CD4-positive, alpha-beta T cell (primary cell): ENCODE measurements at regions not wholly inside any gene's neighbourhood (a gene's known extent, or its start where the extent isn't known, plus 50 kb on each side); places are given as distances from the start of the nearest gene placed in this dataset.

ENCODE experiments used
- ATAC-seq: fragments of 200-7000 bp; cut with Tn5 transposase; one replicate; pipeline ENCODE4 v1.10.0; 2022; ENCODE audit warnings: mild to moderate bottlenecking; ENCODE audit not compliant: poor library complexity
- CTCF ChIA-PET: fragments of 350-600 bp; sonication (Branson Sonifier 250); formaldehyde crosslinking; loops from one replicate; lab custom pipeline; 2021; ENCODE audit warnings: antibody characterized with exemption, inconsistent platforms; lab: Charles Lee
- POLR2A ChIA-PET: fragments of 350-600 bp; sonication (Branson Sonifier 250); formaldehyde crosslinking; loops from one replicate; lab custom pipeline; 2021; ENCODE audit warnings: antibody characterized with exemption, inconsistent platforms; lab: Charles Lee
- DNase-seq, 14 experiments: peaks; one replicate each; pipeline ENCODE4 v3.0.0-alpha.2; 2013 to 2020; ENCODE audit warnings: mixed read lengths in 2 of 14
- H3K27ac ChIP-seq, 2 donors: one replicate each; pipeline versions ENCODE4 v1.5.1 to v1.7.0; 2013; ENCODE audit warnings: low read length in 2 of 2, low read depth in 1 of 2, mild to moderate bottlenecking in 1 of 2
- H3K27me3 ChIP-seq, 2 experiments: 1 replicate in 1 of 2; 2 replicates in 1 of 2; pipeline versions ENCODE4 v1.6.1 to v1.7.0; 2013; ENCODE audit warnings: low read length in 2 of 2, control low read depth in 1 of 2, mild to moderate bottlenecking in 1 of 2, moderate library complexity in 1 of 2; ENCODE audit not compliant: insufficient read depth in 2 of 2, control insufficient read depth in 1 of 2
- H3K36me3 ChIP-seq: one replicate; pipeline ENCODE4 v1.6.1; 2013; ENCODE audit warnings: low read length, control low read depth; ENCODE audit not compliant: insufficient read depth
- H3K4me1 ChIP-seq: one replicate; pipeline ENCODE4 v1.6.1; 2013; ENCODE audit warnings: low read length, control low read depth; ENCODE audit not compliant: insufficient read depth
- H3K4me3 ChIP-seq: one replicate; pipeline ENCODE4 v1.5.1; 2013; ENCODE audit warnings: mild to moderate bottlenecking, low read length, moderate library complexity
- H3K9me3 ChIP-seq, 2 experiments: 1 replicate in 1 of 2; 2 replicates in 1 of 2; pipeline versions ENCODE4 v1.6.1 to v1.7.0; 2013; ENCODE audit warnings: low read length in 2 of 2, mild to moderate bottlenecking in 2 of 2, control low read depth in 1 of 2, moderate library complexity in 1 of 2; ENCODE audit not compliant: control insufficient read depth in 1 of 2, insufficient read depth in 1 of 2
- H3K27ac Mint-ChIP-seq: one replicate; pipeline ENCODE4 v1.8.0; 2020; ENCODE audit warnings: mixed read lengths
- H3K27me3 Mint-ChIP-seq: one replicate; pipeline ENCODE4 v1.8.0; 2021; ENCODE audit warnings: mixed read lengths
- H3K36me3 Mint-ChIP-seq: one replicate; pipeline ENCODE4 v1.8.0; 2021; ENCODE audit warnings: low read depth, mixed read lengths
- H3K4me1 Mint-ChIP-seq: one replicate; pipeline ENCODE4 v1.8.0; 2021; ENCODE audit warnings: low read depth, mixed read lengths
- H3K4me3 Mint-ChIP-seq: one replicate; pipeline ENCODE4 v1.8.0; 2020; ENCODE audit warnings: mild to moderate bottlenecking, mixed read lengths
- H3K9me3 Mint-ChIP-seq: one replicate; pipeline ENCODE4 v1.8.0; 2020; ENCODE audit warnings: mixed read lengths
- CTCF ChIP-seq: fragments of 200-600 bp; IDR thresholded peaks from one replicate; pipeline ENCODE4 v1.8.0; 2022; ENCODE audit warnings: antibody characterized with exemption, mild to moderate bottlenecking
- intact Hi-C, 2 experiments: fragments of 100-400 bp; cut with DNase I in 1 of 2; cut with micrococcal nuclease in 1 of 2; formaldehyde crosslinking; loops; one replicate each; pipeline versions ENCODE4 v1.15.1 to v1.9.0; 2023 to 2025; cut with DNase I, micrococcal nuclease

DNA sequence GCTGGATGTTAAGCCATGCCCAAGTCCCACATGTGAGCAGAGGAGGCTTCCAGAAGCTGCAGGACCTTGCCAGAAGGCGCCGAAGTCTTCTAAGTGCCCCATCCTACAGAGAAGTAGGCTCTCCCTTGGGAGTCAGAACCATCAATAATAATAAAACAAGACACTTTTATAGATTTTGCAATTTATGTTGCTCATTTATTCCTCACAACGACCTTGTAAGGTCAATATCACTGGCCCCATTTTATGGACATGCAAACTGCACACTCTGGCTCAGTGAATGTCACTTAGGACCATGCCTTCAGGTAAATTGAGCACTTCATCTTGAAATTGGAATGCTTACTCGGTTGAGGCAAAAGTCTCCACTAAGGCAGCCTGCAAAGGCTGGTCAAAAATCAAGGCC is 170.4 kb downstream of the BCOR start:
- no peak overlapping the region for H3K27ac Mint-ChIP-seq
- Histone ChIP-seq H3K4me1 (no peaks in the 10 kb centered on the region), H3K4me3 (no peak overlapping the region), H3K36me3 (no peaks in the 10 kb centered on the region), H3K27ac (no peak overlapping the region), H3K27me3 (no peaks in the 10 kb centered on the region), H3K9me3 (no peaks in the 10 kb centered on the region)
- H3K4me3 Mint-ChIP-seq: no peak overlapping the region
- intact Hi-C loops: no loop called here
- ChIA-PET POLR2A (no interaction called here), CTCF (no interaction called here)
- H3K36me3 Mint-ChIP-seq: no peaks in the 10 kb centered on the region
- ATAC-seq: no peak
- DNase-seq: no peak
- no peaks in the 10 kb centered on the region for H3K27me3 Mint-ChIP-seq
- no peaks in the 10 kb centered on the region for H3K4me1 Mint-ChIP-seq
- no peaks in the 10 kb centered on the region for H3K9me3 Mint-ChIP-seq
- TF ChIP-seq CTCF: no peak

GRCh38 chrX:39928704-39929378 is 168.9 kb downstream of the BCOR start:
- POLR2A ChIA-PET: no interaction called here
- no peaks in the 10 kb centered on the region for H3K36me3 Mint-ChIP-seq
- H3K27me3 ChIP-seq: no peaks in the 10 kb centered on the region
- H3K27ac Mint-ChIP-seq: no peak overlapping the region
- no peaks in the 10 kb centered on the region for H3K36me3 ChIP-seq
- no peaks in the 10 kb centered on the region for H3K9me3 ChIP-seq
- no peak for ATAC-seq
- H3K4me1 Mint-ChIP-seq: no peaks in the 10 kb centered on the region
- intact Hi-C loops: no loop called here
- no peaks in the 10 kb centered on the region for H3K27me3 Mint-ChIP-seq
- no peaks in the 10 kb centered on the region for H3K9me3 Mint-ChIP-seq
- no peaks in the 10 kb centered on the region for H3K4me1 ChIP-seq
- CTCF ChIA-PET: no interaction called here
- H3K4me3 ChIP-seq: no peak overlapping the region
- H3K27ac ChIP-seq: no peak overlapping the region
- no peak for TF ChIP-seq CTCF
- DNase-seq: no peak
- H3K4me3 Mint-ChIP-seq: no peak overlapping the region

- Histone ChIP-seq H3K27me3 (no peaks in the 10 kb centered on the region), H3K4me1 (no peaks in the 10 kb centered on the region), H3K4me3 (no peak overlapping the region), H3K27ac (no peak overlapping the region), H3K36me3 (no peaks in the 10 kb centered on the region), H3K9me3 (no peaks in the 10 kb centered on the region)
- no peaks in the 10 kb centered on the region for H3K9me3 Mint-ChIP-seq
- POLR2A ChIA-PET: no interaction called here
- no peak for ATAC-seq
- intact Hi-C loops: no loop called here
- no peaks in the 10 kb centered on the region for H3K27me3 Mint-ChIP-seq
- no peaks in the 10 kb centered on the region for H3K36me3 Mint-ChIP-seq
- no peak overlapping the region for H3K27ac Mint-ChIP-seq
- DNase-seq: no peak
- no peak overlapping the region for H3K4me3 Mint-ChIP-seq
- no peaks in the 10 kb centered on the region for H3K4me1 Mint-ChIP-seq
- CTCF ChIA-PET: no interaction called here
- TF ChIP-seq CTCF: no peak
Measured at GRCh38 chrX:39929379-39930025, 168.3 kb downstream of the BCOR start.
